ENCODE measurements at regions not wholly inside any gene's neighbourhood (a gene's known extent, or its start where the extent isn't known, plus 50 kb on each side); places are given as distances from the start of the nearest gene placed in this dataset.

GRCh38 chr18:55657572-55658331, 69.8 kb upstream of the TCF4 start:
- no peak for ATAC-seq
- no peak for DNase-seq

- DNase-seq, result no peak
- ATAC-seq, result no peak
Measured at GRCh38 chr18:55654986-55655385, 67.0 kb upstream of the TCF4 start.

DNA sequence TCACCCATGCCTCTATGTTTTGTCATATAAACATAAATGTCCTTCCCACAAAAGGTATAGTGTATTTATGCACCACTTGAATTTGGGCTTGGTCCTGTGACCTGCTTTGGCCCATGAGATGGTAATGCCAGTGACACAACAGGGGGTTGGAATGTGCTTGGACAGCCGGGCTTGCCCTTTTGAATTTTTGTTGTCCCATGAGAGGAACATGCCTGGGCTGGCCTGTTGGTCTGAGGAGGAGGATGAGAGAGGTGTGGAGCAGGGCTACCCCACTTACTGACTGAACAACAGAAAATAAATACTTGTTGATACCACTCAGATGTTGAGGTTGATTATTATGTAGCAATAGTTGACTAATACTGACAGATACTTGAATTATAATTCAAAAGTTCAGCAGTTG, 63.2 kb upstream of the TCF4 start:
- DNase-seq (no peak), ATAC-seq (no peak)

- no peak for ATAC-seq
- DNase-seq, result no peak
Measured at GRCh38 chr18:55650363-55650870, 62.4 kb upstream of the TCF4 start.

GRCh38 chr18:55647331-55647730, 59.3 kb upstream of the TCF4 start:
- DNase-seq (no peak), ATAC-seq (no peak)

- no peak for ATAC-seq
- no peak for DNase-seq
Measured at GRCh38 chr18:55642191-55642590, 54.2 kb upstream of the TCF4 start.

GRCh38 chr18:55641486-55641885, 53.5 kb upstream of the TCF4 start:
- DNase-seq (no peak), ATAC-seq (no peak)

All from stimulated activated naive CD8-positive, alpha-beta T cell treated with anti-CD3 and anti-CD28 coated beads, Interleukin-15, Interleukin-2, amounts not matched to agents 100 U/mL and 50 U/mL, for 24 hours (primary cell).